HepG2 (cell line): ENCODE measurements at regions not wholly inside any gene's neighbourhood (a gene's known extent, or its start where the extent isn't known, plus 50 kb on each side); places are given as distances from the start of the nearest gene placed in this dataset.

Source experiments
- NCOA2 ChIP-seq: sonication (generic); formaldehyde crosslinking; IDR thresholded peaks from 2 replicates; pipeline ENCODE4 v1.8.0; 2022; ENCODE audit warnings: inconsistent platforms
- ZBTB20 ChIP-seq: sonication (generic); formaldehyde crosslinking; IDR thresholded peaks from 2 replicates; pipeline ENCODE4 v1.8.1; 2023; ENCODE audit warnings: missing genetic modification reagents, low read depth, mild to moderate bottlenecking, borderline replicate concordance
- ZBTB7B ChIP-seq: sonication (generic); formaldehyde crosslinking; IDR thresholded peaks from 2 replicates; pipeline ENCODE4 v1.4.0; 2020; ENCODE audit warnings: missing genetic modification reagents
- TF ChIP-seq, protein P1 (sequence below): sonication (generic); formaldehyde crosslinking; IDR thresholded peaks from 2 replicates; pipeline ENCODE4 v1.8.0; 2022; ENCODE audit warnings: mild to moderate bottlenecking, missing genetic modification reagents, borderline replicate concordance

DNA sequence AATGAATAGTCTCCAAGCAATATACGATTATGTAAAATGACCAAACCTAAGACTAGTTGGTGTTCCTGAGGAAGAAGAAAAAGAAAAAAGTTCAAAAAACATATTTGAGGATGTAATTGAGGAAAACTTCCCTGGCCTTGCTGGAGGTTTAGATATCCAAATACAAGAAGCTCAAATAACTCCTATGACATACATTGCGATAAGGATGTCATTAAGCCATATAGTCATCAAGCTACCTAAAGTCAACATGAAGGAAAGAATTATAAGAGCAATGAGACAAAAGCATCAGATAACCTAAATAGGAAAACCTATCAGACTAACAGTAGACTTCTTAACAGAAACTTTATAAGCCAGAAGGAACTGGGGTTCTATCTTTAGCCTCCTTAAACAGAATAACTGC lies 231.1 kb downstream of the TUSC7 start:
- TF ChIP-seq, protein P1, sequence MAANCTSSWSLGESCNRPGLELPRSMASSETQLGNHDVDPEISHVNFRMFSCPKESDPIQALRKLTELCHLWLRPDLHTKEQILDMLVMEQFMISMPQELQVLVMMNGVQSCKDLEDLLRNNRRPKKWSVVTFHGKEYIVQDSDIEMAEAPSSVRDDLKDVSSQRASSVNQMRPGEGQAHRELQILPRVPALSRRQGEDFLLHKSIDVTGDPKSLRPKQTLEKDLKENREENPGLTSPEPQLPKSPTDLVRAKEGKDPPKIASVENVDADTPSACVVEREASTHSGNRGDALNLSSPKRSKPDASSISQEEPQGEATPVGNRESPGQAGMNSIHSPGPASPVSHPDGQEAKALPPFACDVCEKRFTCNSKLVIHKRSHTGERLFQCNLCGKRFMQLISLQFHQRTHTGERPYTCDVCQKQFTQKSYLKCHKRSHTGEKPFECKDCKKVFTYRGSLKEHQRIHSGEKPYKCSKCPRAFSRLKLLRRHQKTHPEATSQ (CRISPR knock-in tag), result no peak
- TF ChIP-seq NCOA2 (no peak), ZBTB20 (no peak), ZBTB7B (CRISPR knock-in tag) (no peak)
